Neuronal stem cell (in vitro differentiated cells): ENCODE measurements at regions not wholly inside any gene's neighbourhood (a gene's known extent, or its start where the extent isn't known, plus 50 kb on each side); places are given as distances from the start of the nearest gene placed in this dataset.

ENCODE experiments used
- DNase-seq: peaks from one replicate; pipeline ENCODE4 v3.0.0-alpha.2; 2013; ENCODE audit warnings: low spot score
- H2AFZ ChIP-seq: one replicate; pipeline ENCODE4 v1.6.1; 2013; ENCODE audit warnings: mild to moderate bottlenecking, low read length, inconsistent platforms
- H2AK5ac ChIP-seq: 2 replicates; pipeline ENCODE4 v1.6.1; 2013; ENCODE audit warnings: low read depth, mild to moderate bottlenecking, inconsistent platforms, low read length, moderate library complexity, mixed read lengths
- H2BK120ac ChIP-seq: 2 replicates; pipeline ENCODE4 v1.6.1; 2013; ENCODE audit warnings: low read depth, mild to moderate bottlenecking, inconsistent platforms, low read length, moderate library complexity, mixed read lengths
- H2BK12ac ChIP-seq: one replicate; pipeline ENCODE4 v1.6.1; 2013; ENCODE audit warnings: low read length, inconsistent platforms
- H2BK15ac ChIP-seq: 2 replicates; pipeline ENCODE4 v1.6.1; 2013; ENCODE audit warnings: mild to moderate bottlenecking, low read length, inconsistent platforms, mixed read lengths
- H2BK5ac ChIP-seq: one replicate; pipeline ENCODE4 v1.6.1; 2013; ENCODE audit warnings: inconsistent platforms, mild to moderate bottlenecking, low read length, moderate library complexity
- H3K14ac ChIP-seq: one replicate; pipeline ENCODE4 v1.6.1; 2013; ENCODE audit warnings: low read length, inconsistent platforms
- H3K18ac ChIP-seq: 2 replicates; pipeline ENCODE4 v1.6.1; 2013; ENCODE audit warnings: low read length, inconsistent platforms
- H3K23ac ChIP-seq: 2 replicates; pipeline ENCODE4 v1.6.1; 2013; ENCODE audit warnings: low read depth, mild to moderate bottlenecking, mixed read lengths, low read length, inconsistent platforms; ENCODE audit not compliant: poor library complexity
- H3K27ac ChIP-seq: replicated peaks from 3 replicates; pipeline ENCODE4 v1.5.1; 2013; ENCODE audit warnings: low read length, inconsistent platforms
- H3K27me3 ChIP-seq, 3 experiments: 2 replicates each; pipeline ENCODE4 v1.6.1; 2013; ENCODE audit warnings: low read length in 3 of 3, mild to moderate bottlenecking in 2 of 3, inconsistent platforms in 1 of 3, low read depth in 1 of 3, mixed read lengths in 1 of 3, moderate library complexity in 1 of 3; ENCODE audit not compliant: control insufficient read depth in 3 of 3, insufficient read depth in 3 of 3
- H3K36me3 ChIP-seq, 2 donors: replicated peaks in 1 of 2; 2 replicates each; pipeline ENCODE4 v1.6.1; 2013; ENCODE audit warnings: low read length in 2 of 2; ENCODE audit not compliant: control insufficient read depth in 2 of 2, insufficient read depth in 2 of 2
- H3K4ac ChIP-seq: 2 replicates; pipeline ENCODE4 v1.6.1; 2013; ENCODE audit warnings: inconsistent platforms, mild to moderate bottlenecking, low read length, moderate library complexity
- H3K4me1 ChIP-seq, 2 donors: 1 replicate in 1 of 2; 2 replicates in 1 of 2; pipeline ENCODE4 v1.6.1; 2013; ENCODE audit warnings: low read length in 2 of 2, low read depth in 1 of 2; ENCODE audit not compliant: control insufficient read depth in 2 of 2, insufficient read depth in 1 of 2
- H3K4me2 ChIP-seq: one replicate; pipeline ENCODE4 v1.6.1; 2013; ENCODE audit warnings: mild to moderate bottlenecking, low read length, inconsistent platforms; ENCODE audit not compliant: insufficient read depth, poor library complexity, severe bottlenecking
- H3K4me3 ChIP-seq, 2 donors: 2 replicates each; pipeline ENCODE4 v1.5.1; 2013; ENCODE audit warnings: low read length in 2 of 2, mild to moderate bottlenecking in 2 of 2, inconsistent platforms in 1 of 2, moderate library complexity in 1 of 2
- H3K79me1 ChIP-seq: one replicate; pipeline ENCODE4 v1.6.1; 2013; ENCODE audit warnings: low read depth, mild to moderate bottlenecking, inconsistent platforms, low read length, moderate library complexity
- H3K9ac ChIP-seq: one replicate; pipeline ENCODE4 v1.6.1; 2013; ENCODE audit warnings: mild to moderate bottlenecking, low read depth, low read length, inconsistent platforms; ENCODE audit not compliant: poor library complexity
- H3K9me3 ChIP-seq, 2 donors: replicated peaks in 1 of 2; 2 replicates each; pipeline versions ENCODE3 to v1.6.1; 2013; ENCODE audit warnings: low read length in 2 of 2, mild to moderate bottlenecking in 2 of 2, inconsistent platforms in 1 of 2, low read depth in 1 of 2, mixed read lengths in 1 of 2, moderate library complexity in 1 of 2; ENCODE audit not compliant: control insufficient read depth in 2 of 2, insufficient read depth in 1 of 2
- H4K8ac ChIP-seq: one replicate; pipeline ENCODE4 v1.6.1; 2013; ENCODE audit warnings: low read depth, mild to moderate bottlenecking, inconsistent platforms, low read length, moderate library complexity
- H4K91ac ChIP-seq: one replicate; pipeline ENCODE4 v1.6.1; 2013; ENCODE audit warnings: low read length, low read depth, mild to moderate bottlenecking, inconsistent platforms; ENCODE audit not compliant: poor library complexity
- WGBS, 2 donors: extraction: QIAGEN DNeasy Blood & Tissue Kit; methylation state at CpG; one replicate each; pipeline ENCODE4 v1.1.7; 2013; ENCODE audit warnings: missing lambda C conversion rate in 2 of 2, mixed read lengths in 1 of 2; ENCODE audit not compliant: insufficient read length in 2 of 2, insufficient replicate concordance in 1 of 2; ENCODE audit errors: extremely low coverage in 2 of 2; 5-methylcytosine and 5-hydroxymethylcytosine counted together

DNA sequence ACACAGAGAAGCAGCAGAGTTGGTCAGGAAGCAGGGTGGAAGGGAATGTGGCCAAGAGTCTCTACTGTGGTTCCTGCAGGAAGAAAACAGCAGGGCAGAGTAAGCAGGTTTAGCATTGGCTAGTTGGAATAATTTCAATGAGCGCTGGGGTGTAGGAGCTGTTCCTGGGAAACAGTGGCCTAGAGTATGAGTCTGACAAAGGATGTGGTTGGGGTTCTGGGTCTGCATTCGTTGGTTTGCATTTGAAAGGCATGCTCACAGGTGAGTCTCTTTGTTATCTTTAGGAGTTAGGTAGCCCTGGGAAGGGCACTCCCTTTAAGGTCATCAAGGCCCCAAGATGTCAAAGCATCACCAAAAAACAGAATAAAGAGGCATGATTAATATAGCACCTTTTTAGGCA, 911.6 kb upstream of the SLC35B3 start:
- H2BK15ac ChIP-seq: no peak overlapping the region
- peak overlapping the region; percentile 14 for H3K14ac ChIP-seq
- no peak overlapping the region for H3K4me2 ChIP-seq
- WGBS, 2 donors: no CpG with 5 or more reads among the region's 2 CpGs
- no peak overlapping the region for H3K9ac ChIP-seq
- no peak overlapping the region for H3K18ac ChIP-seq
- H3K36me3 ChIP-seq: no peaks in the 10 kb centered on the region
- no peak for DNase-seq
- H3K27me3 ChIP-seq: no peaks in the 10 kb centered on the region
- no peak overlapping the region for H2AK5ac ChIP-seq
- H3K23ac ChIP-seq: no peak overlapping the region
- H3K4ac ChIP-seq: no peak overlapping the region
- H2BK120ac ChIP-seq: no peak overlapping the region
- peaks cover 0 to 2% of the 10 kb centered on the region in 2 donors for H3K4me1 ChIP-seq
- H3K27ac ChIP-seq: no peak overlapping the region
- no peak overlapping the region for H2AFZ ChIP-seq
- no peak overlapping the region for H2BK5ac ChIP-seq
- no peak overlapping the region for H4K8ac ChIP-seq
- H4K91ac ChIP-seq: no peak overlapping the region
- H3K9me3 ChIP-seq: peaks cover 0 to 2% of the 10 kb centered on the region in 2 donors
- no peak overlapping the region for H2BK12ac ChIP-seq
- H3K4me3 ChIP-seq: no peak overlapping the region
- H3K79me1 ChIP-seq: peaks cover 6% of the 10 kb centered on the region

DNA sequence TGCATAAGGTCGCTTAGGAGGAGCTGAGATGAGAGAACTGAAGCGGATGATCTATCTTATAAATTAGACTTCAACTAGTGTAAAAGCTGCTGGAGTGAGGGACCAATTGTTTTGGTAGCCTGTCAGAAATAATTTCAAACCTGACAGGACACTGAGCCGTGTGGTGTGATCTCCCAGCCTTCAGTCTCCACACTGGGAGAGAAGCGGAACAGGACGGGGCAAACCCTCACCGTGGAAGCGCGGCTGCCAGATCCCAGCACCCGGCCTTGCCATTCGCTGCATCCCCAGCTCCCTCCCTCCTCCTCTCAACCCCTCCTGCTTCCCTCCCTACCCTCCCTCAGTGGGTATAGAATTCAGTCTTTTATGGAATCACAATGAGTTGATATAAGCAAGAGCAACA, 900.1 kb upstream of the SLC35B3 start:
- H3K14ac ChIP-seq: no peak overlapping the region
- H2BK15ac ChIP-seq: no peak overlapping the region
- H2BK12ac ChIP-seq: no peak overlapping the region
- H3K4ac ChIP-seq: no peak overlapping the region
- H3K4me3 ChIP-seq: no peak overlapping the region
- no peaks in the 10 kb centered on the region for H3K9me3 ChIP-seq
- no peak overlapping the region for H2AFZ ChIP-seq
- H3K4me2 ChIP-seq: no peak overlapping the region
- no peaks in the 10 kb centered on the region for H3K27me3 ChIP-seq
- no peak overlapping the region for H3K9ac ChIP-seq
- H3K79me1 ChIP-seq: no peaks in the 10 kb centered on the region
- H2BK120ac ChIP-seq: no peak overlapping the region
- no peak overlapping the region for H3K23ac ChIP-seq
- H4K8ac ChIP-seq: no peak overlapping the region
- no peak for DNase-seq
- H3K4me1 ChIP-seq: peaks cover 0 to 2% of the 10 kb centered on the region in 2 donors
- WGBS, 2 donors: no CpG with 5 or more reads among the region's 10 CpGs
- H3K18ac ChIP-seq: no peak overlapping the region
- H4K91ac ChIP-seq: no peak overlapping the region
- no peak overlapping the region for H2BK5ac ChIP-seq
- no peaks in the 10 kb centered on the region for H3K36me3 ChIP-seq
- no peak overlapping the region for H2AK5ac ChIP-seq
- no peak overlapping the region for H3K27ac ChIP-seq

DNA sequence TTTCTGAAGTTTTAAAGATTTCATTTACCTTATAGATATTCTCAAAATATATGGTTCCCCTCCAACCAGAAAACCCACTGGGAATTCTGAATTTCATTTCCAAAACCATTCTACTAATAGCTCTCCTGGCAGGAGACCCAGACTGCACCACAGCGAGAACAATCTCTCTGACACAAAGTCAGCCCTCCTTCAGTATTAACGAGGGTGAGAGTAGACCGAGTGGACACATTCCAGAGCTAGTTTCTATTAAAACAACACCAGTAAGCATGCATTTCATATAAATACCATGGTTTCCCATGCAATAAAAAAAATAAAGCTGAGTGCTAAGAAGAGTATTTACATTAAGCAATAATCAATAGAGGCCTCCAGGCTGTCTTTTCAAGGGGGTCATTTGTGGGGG, 899.6 kb upstream of the SLC35B3 start:
- Histone ChIP-seq H3K9me3 (no peaks in the 10 kb centered on the region), H2BK12ac (no peak overlapping the region), H2AFZ (no peak overlapping the region), H3K23ac (no peak overlapping the region), H3K18ac (no peak overlapping the region), H4K8ac (no peak overlapping the region), H2BK120ac (no peak overlapping the region), H3K27ac (no peak overlapping the region), H3K4ac (no peak overlapping the region), H3K4me2 (no peak overlapping the region), H2AK5ac (no peak overlapping the region), H4K91ac (no peak overlapping the region), H2BK5ac (no peak overlapping the region), H3K27me3 (no peaks in the 10 kb centered on the region), H3K79me1 (no peaks in the 10 kb centered on the region), H3K4me1 (peaks cover 0 to 2% of the 10 kb centered on the region in 2 donors), H3K9ac (no peak overlapping the region), H3K14ac (no peak overlapping the region), H2BK15ac (no peak overlapping the region), H3K4me3 (no peak overlapping the region), H3K36me3 (no peaks in the 10 kb centered on the region)
- no peak for DNase-seq
- no CpG with 5 or more reads among the region's 3 CpGs for WGBS, 2 donors

DNA sequence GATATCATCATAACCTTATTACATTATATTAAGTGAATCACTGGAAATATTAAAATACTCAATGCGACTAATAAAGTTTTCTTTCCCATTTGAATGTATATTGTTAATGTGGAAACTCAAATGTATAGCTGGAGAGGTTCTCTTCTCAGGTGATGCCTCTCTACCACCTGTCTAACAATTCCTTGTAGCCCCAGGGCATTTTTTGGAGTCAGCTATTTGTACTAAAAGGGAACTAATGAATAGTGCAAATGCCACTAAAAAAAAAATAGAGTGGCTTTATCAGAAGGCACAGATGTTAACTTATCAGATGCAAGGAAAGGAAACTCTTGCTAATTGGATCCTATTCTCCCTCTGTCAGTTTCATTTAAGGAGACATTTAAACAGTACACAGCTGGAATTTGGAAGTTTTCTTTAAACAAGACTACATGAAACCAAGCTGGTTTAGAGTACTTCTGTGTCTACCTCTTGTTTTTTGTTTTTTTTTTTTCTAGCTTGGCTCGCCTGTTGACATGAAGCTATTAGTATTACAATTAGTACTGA, 897.0 kb upstream of the SLC35B3 start:
- WGBS, 2 donors: no CpG with 5 or more reads among the region's 2 CpGs

More for the DNA sequence above, 897.0 kb upstream of the SLC35B3 start:
- Histone ChIP-seq H3K27ac (no peak overlapping the region), H3K14ac (no peak overlapping the region), H3K79me1 (no peaks in the 10 kb centered on the region), H2BK5ac (no peak overlapping the region), H3K27me3 (no peaks in the 10 kb centered on the region), H3K4me2 (no peak overlapping the region), H3K9me3 (no peaks in the 10 kb centered on the region), H3K9ac (no peak overlapping the region), H3K4me3 (no peak overlapping the region), H3K36me3 (no peaks in the 10 kb centered on the region), H2AFZ (no peak overlapping the region), H2BK15ac (no peak overlapping the region), H2AK5ac (no peak overlapping the region), H4K91ac (no peak overlapping the region), H3K18ac (no peak overlapping the region), H3K4me1 (peaks cover 0 to 2% of the 10 kb centered on the region in 2 donors), H2BK12ac (no peak overlapping the region), H3K4ac (no peak overlapping the region), H3K23ac (no peak overlapping the region), H4K8ac (no peak overlapping the region), H2BK120ac (no peak overlapping the region)
- peak; percentile 14 for DNase-seq
